ENCODE measurements at regions not wholly inside any gene's neighbourhood (a gene's known extent, or its start where the extent isn't known, plus 50 kb on each side); places are given as distances from the start of the nearest gene placed in this dataset.

DNA sequence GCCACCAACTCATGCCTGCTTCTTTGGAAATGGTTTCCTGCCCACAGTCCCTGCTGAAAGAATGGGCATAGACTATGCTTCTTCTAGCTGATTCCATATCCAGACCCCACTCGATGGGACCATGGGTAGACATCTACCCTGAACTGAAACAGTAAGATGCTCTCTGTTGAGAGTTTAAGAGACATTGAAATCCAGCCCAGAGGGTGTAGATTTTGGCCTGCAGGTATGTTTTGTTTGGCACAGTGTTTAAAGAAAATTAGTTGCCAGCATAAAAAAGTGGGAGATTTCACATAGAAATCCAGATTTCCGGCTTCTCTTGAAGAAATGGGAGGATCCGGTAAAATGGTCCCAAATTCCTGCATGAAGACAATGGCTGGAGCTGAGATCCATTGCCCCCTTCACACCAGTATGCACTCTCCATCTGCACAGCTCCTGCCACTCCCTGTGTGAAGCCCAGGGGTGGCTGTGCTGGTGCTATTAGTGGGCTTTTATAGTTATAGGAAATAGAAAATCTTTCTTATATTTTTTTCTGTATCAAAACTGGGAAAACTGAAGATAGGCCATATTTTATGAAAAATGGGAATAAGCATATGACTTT is 218.1 kb downstream of the PTEN start:
- H3K36me3 ChIP-seq = no peaks in the 10 kb centered on the region
- no peaks in the 10 kb centered on the region for H3K9me3 ChIP-seq (replicated peaks)
- DNase-seq (ENCODE audit: low read depth in 1 of 2, low spot score in 2 of 2) = no peak

DNA sequence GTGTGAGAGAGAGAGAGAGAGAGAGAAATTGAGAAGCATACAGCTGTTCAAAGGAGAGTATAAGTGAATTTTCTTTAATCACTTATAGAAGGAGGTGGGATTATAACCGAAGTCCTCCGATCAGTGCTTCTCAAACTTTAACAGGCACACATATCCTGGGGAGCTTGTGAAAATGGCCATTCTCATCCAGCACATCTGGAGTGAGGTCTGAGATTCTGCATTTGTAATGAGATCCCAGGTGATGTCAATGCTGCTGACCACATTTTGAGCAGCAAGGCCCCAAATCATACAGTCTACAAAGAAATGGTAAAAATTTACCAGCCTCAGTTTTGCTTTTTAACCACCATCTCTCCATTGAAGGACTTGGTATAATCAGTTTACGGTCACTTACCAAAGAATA is 219.0 kb downstream of the PTEN start:
- Histone ChIP-seq H3K27ac (no peak overlapping the region), H3K9me3 (replicated peaks) (no peaks in the 10 kb centered on the region), H3K4me3 (no peak overlapping the region), H3K36me3 (no peaks in the 10 kb centered on the region), H3K4me1 (replicated peaks) (peaks cover 8% of the 10 kb centered on the region), H3K27me3 (replicated peaks) (no peaks in the 10 kb centered on the region)
- no peak for DNase-seq (ENCODE audit: low read depth in 1 of 2, low spot score in 2 of 2)

More for the DNA sequence above, 218.1 kb downstream of the PTEN start:
- Histone ChIP-seq H3K27me3 (replicated peaks) (no peaks in the 10 kb centered on the region), H3K4me1 (replicated peaks) (peaks cover 8% of the 10 kb centered on the region), H3K27ac (no peak overlapping the region), H3K4me3 (no peak overlapping the region)

DNA sequence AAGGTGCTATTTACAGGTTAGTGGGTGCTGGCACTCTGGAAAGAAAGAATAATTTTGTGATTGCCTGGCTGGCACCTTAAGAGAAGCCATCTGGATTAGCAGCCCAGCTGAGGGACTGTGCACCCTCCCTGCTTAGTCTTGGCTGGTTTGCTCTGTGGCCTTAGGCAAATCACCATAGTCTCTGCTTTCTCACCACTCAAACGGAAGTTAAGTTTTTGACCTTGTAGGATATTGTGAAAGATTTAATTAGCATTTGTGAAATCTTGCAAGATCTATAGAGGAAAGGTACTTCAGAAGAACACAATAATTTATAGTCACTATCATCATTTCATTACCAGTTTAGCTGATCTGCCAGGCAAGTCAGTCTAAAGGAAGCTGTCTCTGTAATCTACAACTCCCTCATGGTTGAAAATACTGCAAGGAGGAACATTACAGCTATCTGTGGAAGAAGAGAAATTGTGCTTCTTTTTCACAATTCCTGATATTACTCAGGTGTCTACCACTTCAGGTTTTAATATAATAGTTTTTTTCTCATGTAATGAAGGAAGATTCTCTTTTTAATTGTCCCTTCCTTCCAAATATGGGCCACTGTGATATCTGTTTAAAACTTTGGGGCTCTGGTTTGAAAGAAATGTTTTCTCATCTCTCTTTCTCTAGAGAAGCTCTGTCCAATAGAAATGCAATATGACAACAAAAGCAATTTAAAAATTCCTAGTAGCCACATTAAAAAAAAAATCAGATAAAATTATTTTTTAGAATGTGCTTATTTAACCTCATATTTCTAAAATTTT is 219.6 kb downstream of the PTEN start:
- H3K36me3 ChIP-seq = no peaks in the 10 kb centered on the region

DNA sequence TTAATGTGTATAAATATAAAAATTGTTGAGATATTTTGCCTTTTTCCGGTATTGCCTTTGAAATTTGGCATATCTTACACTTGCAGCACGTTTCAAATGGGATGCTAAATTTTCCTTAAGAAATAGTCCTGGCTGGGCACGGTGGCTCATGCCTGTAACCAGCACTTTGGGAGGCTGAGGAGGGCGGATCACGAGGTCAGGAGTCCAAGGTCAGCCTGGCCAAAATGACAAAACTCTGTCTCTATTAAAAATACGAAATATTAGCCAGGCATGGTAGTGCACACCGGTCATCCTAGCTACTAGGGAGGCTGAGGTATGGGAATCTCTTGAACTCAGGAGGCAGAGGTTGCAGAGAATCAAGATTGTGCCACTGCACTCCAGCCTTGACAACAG is 220.2 kb downstream of the PTEN start:
- Histone ChIP-seq H3K9me3 (replicated peaks) (no peaks in the 10 kb centered on the region), H3K4me3 (no peak overlapping the region), H3K36me3 (no peaks in the 10 kb centered on the region), H3K4me1 (replicated peaks) (peaks cover 8% of the 10 kb centered on the region), H3K27ac (no peak overlapping the region), H3K27me3 (replicated peaks) (no peaks in the 10 kb centered on the region)
- DNase-seq (ENCODE audit: low read depth in 1 of 2, low spot score in 2 of 2) = no peak

More for the DNA sequence above, 219.6 kb downstream of the PTEN start:
- H3K4me3 ChIP-seq = no peak overlapping the region
- peaks cover 8% of the 10 kb centered on the region for H3K4me1 ChIP-seq (replicated peaks)
- no peaks in the 10 kb centered on the region for H3K27me3 ChIP-seq (replicated peaks)
- H3K27ac ChIP-seq = no peak overlapping the region
- no peak for DNase-seq (ENCODE audit: low read depth in 1 of 2, low spot score in 2 of 2)
- H3K9me3 ChIP-seq (replicated peaks) = no peaks in the 10 kb centered on the region

DNA sequence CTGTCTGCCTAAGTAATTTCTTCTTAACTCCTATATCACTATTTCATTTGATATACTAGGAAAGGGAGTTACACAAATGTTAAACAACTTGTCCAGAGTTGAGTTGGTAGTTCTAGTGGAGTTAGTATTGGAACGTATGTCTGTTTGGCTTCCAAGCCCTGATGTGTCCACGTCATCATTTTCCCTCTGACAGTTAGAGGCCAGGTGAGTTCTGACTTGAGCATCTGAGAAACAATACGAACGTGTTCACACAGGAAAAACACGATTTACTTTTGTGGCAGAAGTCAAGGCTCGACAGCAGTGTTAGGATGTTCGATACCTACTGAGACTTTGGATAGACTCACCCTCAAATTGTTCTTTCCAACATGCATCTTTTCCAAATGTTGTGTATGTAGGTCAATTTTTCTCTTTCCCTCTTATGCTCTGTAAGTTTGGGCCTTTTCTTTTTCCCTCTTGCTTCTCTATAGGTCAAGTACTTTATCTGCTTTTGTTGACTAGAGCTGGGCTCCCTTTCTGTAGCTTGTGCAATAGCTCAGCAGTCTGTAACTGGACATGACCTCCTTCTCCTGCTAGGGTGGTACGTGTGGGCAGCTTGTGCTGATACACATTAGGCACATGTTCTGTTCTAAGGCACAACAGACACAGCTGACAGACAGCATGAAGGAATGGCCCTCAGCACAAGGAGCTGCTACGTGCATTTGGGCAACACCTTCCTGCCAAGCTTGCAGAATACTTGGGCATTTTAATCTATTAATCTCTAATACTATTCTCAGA is 222.9 kb downstream of the PTEN start:
- Histone ChIP-seq H3K36me3 (no peaks in the 10 kb centered on the region), H3K9me3 (replicated peaks) (no peaks in the 10 kb centered on the region), H3K27me3 (replicated peaks) (no peaks in the 10 kb centered on the region), H3K4me3 (no peak overlapping the region), H3K27ac (no peak overlapping the region), H3K4me1 (replicated peaks) (no peaks in the 10 kb centered on the region)
- no peak for DNase-seq (ENCODE audit: low read depth in 1 of 2, low spot score in 2 of 2)

DNA sequence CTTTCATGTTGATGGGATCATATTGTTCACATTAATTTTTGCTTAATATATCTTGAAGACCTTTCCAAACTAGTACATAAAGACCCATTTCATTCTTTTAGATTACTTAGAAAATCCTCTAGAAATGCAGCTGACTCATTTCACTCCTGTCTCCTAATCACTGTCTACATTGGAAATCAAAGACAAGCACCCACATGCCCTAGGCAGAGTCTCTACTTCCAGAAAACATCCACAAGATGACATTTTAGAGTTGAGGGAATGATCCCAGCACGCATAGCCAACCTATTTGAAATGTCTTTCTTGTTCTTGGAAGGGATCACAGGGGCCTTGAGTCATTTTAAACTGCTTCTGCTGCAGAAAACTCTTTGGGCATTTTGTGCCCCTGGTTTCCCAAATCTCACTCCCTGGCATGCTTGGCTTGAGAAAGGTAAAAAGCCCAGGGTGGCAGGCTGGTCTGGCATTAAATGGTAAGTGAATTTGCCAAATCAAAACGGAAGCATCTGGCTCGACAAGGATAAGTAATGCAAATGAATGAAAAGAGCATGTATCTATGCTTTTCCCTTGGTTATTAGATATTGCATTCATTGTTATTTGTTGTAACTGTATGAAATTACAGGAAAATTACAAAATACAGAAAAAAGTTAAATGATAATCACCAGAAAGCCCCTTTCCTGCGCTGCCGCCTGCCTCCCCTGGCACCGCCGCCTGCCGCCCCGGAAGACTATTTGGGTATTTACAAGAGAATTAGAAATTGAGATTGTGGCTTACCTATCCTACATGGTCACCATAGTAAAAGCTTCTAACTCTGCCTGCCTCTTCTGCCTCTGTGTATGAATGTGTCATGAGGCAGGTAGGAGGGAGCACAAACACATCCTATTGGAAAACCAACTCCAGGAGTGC is 225.3 kb downstream of the PTEN start:
- H3K36me3 ChIP-seq = no peaks in the 10 kb centered on the region

DNA sequence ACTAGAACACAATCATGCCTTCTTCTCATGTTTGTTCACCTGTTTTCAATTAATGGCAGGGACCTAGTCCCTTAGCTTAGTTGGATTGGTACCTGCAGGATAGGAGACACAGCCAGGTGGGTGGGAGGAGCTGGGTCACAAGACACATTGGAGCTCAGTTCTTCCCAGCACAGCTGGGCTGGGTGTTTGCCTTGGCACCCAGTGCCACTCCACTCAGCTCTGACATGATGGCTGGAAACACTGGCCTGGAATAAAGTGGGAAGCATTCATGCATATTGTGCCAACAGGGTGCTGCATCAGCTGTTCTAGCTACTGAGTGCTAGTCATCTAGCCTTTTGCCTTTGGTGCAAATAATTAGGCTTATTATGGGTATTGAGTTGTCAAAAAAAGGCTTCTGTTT is 226.1 kb downstream of the PTEN start:
- no peak overlapping the region for H3K4me3 ChIP-seq
- H3K27me3 ChIP-seq (replicated peaks) = no peaks in the 10 kb centered on the region
- no peaks in the 10 kb centered on the region for H3K4me1 ChIP-seq (replicated peaks)
- no peaks in the 10 kb centered on the region for H3K36me3 ChIP-seq
- no peak for DNase-seq (ENCODE audit: low read depth in 1 of 2, low spot score in 2 of 2)
- no peaks in the 10 kb centered on the region for H3K9me3 ChIP-seq (replicated peaks)
- H3K27ac ChIP-seq = no peak overlapping the region

More for the DNA sequence above, 225.3 kb downstream of the PTEN start:
- no peaks in the 10 kb centered on the region for H3K27me3 ChIP-seq (replicated peaks)
- DNase-seq (ENCODE audit: low read depth in 1 of 2, low spot score in 2 of 2) = no peak
- no peak overlapping the region for H3K4me3 ChIP-seq
- no peak overlapping the region for H3K27ac ChIP-seq
- H3K9me3 ChIP-seq (replicated peaks) = no peaks in the 10 kb centered on the region
- no peaks in the 10 kb centered on the region for H3K4me1 ChIP-seq (replicated peaks)

DNA sequence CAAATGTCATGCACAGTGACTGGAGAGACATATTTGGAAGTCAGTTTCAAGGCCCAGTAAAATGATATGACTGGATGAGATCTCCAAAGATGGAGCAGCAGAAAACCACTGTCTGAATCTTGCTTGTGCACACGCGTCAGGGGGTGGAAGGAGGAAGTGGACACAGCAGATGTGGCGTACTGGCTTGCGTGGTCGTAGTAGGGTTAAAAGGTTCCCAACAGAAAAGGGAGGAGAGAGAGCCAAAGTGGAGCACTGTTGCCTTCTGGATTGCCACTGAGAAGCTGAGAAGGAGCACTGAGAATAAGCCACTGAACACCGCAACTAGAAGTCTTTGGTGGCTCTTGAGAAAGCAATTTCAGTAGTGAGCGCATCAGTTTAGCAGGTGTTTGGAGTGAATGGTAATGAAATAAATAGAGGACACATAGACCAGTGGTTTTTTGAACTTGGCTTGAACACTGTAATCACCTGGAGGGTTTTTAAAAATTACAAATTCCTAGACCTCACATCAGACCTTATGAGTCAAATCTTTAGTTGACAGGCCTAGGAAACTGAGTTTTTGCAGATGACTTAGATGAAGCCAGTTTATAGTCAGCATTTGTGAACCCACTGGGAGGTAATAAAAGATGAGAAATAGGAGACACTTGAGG is 227.3 kb downstream of the PTEN start:
- Histone ChIP-seq H3K4me1 (replicated peaks) (no peaks in the 10 kb centered on the region), H3K9me3 (replicated peaks) (no peaks in the 10 kb centered on the region), H3K36me3 (no peaks in the 10 kb centered on the region), H3K4me3 (no peak overlapping the region), H3K27me3 (replicated peaks) (no peaks in the 10 kb centered on the region), H3K27ac (no peak overlapping the region)
- no peak for DNase-seq (ENCODE audit: low read depth in 1 of 2, low spot score in 2 of 2)

DNA sequence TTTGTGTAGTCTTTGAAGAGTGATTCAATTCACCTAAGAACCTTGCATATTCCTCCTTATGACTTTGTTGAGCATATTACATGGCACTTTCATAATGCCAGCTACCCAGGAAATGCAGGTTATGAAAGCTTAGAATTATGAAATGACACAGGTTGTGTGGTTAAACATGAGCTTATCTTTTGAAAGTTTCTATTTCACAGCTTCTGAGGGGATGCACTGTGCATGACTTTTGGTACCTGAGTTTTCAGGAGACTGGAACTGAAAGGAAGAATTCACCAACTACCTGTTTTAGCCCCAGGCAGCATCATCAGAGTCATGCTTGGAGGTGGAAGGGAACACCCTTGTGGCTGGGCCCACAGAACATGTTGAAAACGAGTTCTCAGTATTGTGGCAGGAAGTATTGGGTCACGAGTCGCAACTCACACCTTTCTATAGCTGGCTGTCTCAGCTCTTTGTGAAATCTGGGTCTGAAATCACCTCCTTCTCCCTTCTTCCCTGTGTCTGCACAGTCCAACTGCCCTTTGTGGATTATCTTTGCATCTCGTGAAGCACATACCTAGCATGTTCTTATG is 228.2 kb downstream of the PTEN start:
- Histone ChIP-seq H3K36me3 (no peaks in the 10 kb centered on the region), H3K27me3 (replicated peaks) (no peaks in the 10 kb centered on the region)
- DNase-seq (ENCODE audit: low read depth in 1 of 2, low spot score in 2 of 2) = no peak

DNA sequence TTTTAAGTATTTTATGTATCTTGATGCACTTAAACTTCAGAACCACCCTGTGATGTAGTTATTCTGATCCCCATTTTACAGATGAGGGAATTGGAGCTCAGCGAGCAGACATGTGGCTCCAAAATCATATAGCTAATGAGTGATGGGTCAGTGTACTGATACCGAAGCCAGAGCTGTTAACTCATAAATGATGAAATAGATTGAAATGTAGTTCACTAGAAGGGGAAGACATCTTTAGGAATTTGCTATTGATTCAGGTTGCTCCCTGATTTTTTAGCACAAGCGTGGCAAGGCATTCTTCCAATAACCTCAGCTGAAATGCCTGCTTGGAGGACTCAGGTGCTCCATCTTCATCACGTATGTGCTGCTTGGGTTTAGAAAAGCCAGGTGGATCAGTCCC is 228.8 kb downstream of the PTEN start:
- no peak overlapping the region for H3K4me3 ChIP-seq
- H3K27me3 ChIP-seq (replicated peaks) = no peaks in the 10 kb centered on the region
- no peaks in the 10 kb centered on the region for H3K4me1 ChIP-seq (replicated peaks)
- no peaks in the 10 kb centered on the region for H3K9me3 ChIP-seq (replicated peaks)
- no peak for DNase-seq (ENCODE audit: low read depth in 1 of 2, low spot score in 2 of 2)
- H3K27ac ChIP-seq = no peak overlapping the region
- no peaks in the 10 kb centered on the region for H3K36me3 ChIP-seq

More for the DNA sequence above, 228.2 kb downstream of the PTEN start:
- Histone ChIP-seq H3K4me3 (no peak overlapping the region), H3K4me1 (replicated peaks) (no peaks in the 10 kb centered on the region), H3K27ac (no peak overlapping the region), H3K9me3 (replicated peaks) (no peaks in the 10 kb centered on the region)

DNA sequence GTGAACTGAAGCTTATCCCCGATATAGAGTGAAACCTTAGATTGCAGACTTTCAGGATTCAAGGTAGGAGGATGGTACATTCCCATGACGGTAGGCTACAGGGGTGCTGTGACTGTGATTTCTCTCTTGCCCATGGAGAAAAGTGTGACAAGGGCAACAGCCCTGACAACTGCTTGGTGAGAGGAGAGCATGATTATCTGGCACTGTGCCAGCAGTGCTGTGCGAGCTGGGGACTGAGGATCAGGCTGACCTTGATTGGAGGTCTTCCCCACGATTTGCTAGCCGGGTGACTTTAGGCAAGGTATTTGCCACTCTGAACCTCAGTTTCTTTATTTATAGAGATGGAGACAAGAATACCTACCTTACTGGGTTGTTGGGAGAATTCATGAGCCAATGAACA is 229.5 kb downstream of the PTEN start:
- H3K9me3 ChIP-seq (replicated peaks) = no peaks in the 10 kb centered on the region
- H3K4me3 ChIP-seq = no peak overlapping the region
- H3K36me3 ChIP-seq = no peaks in the 10 kb centered on the region
- H3K27me3 ChIP-seq (replicated peaks) = no peaks in the 10 kb centered on the region
- no peak for DNase-seq (ENCODE audit: low read depth in 1 of 2, low spot score in 2 of 2)
- H3K27ac ChIP-seq = no peak overlapping the region
- H3K4me1 ChIP-seq (replicated peaks) = no peaks in the 10 kb centered on the region

DNA sequence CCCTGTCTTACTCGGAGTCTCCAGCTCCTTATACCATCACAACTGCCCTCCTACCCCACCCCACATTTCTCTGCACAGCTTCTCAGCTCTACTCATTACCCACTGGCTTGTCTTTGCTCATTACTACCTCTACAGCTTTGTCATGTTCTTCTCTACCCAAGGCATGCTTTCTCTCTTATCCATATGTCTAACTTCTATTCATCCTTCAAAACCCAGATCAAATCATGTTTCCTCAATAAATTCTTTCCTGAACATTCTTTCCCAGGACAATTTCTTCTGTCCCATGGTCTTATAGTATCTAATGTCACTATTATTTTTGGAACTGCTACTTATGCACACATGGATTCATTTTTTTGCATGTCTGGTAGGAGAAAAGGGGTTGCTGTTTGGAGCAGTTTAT is 231.4 kb downstream of the PTEN start:
- Histone ChIP-seq H3K36me3 (no peaks in the 10 kb centered on the region), H3K9me3 (replicated peaks) (no peaks in the 10 kb centered on the region), H3K4me1 (replicated peaks) (no peaks in the 10 kb centered on the region), H3K27ac (no peak overlapping the region), H3K4me3 (no peak overlapping the region), H3K27me3 (replicated peaks) (no peaks in the 10 kb centered on the region)
- DNase-seq (ENCODE audit: low read depth in 1 of 2, low spot score in 2 of 2) = no peak
